Caki2 (cell line): ENCODE measurements at regions not wholly inside any gene's neighbourhood (a gene's known extent, or its start where the extent isn't known, plus 50 kb on each side); places are given as distances from the start of the nearest gene placed in this dataset.
"Not testable (repeated sequence)": the region's sequence is repeated elsewhere in the genome, so short reads cannot be mapped to it uniquely, and the experiment has no call there.

Source experiments
- DNase-seq: peaks from one replicate; pipeline ENCODE4 v3.0.0-alpha.2; 2015; ENCODE audit warnings: low read depth
- in situ Hi-C: cut with HindIII; loops from 2 replicates; pipeline ENCODE4 v1.10.0; 2016; ENCODE audit warnings: low sequenced_read_pairs, low pct_unique_long_range_greater_than_20kb, mixed read lengths

DNA sequence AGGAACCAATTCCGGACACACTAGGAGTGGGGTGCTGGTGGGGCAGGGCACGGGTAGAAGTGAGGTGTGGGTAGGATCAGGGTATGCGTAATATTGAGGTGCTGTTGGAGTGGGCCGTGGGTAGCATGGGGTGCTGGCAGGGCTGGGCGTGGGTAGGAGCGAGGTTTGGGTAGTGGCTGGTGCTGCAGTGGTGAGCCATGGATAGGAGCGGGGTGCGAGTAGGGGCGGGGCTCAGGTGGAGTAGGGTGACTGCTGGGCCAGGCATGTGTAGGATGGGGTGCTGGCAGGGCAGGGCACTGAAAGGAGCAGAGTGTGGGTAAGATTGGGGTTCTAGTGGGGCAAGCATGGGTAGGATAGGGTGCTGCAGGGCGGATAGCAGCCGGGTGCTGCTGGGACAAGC lies 114.2 kb upstream of the DUSP22 start:
- in situ Hi-C loops: no loop called here
- DNase-seq: no peak

DNA sequence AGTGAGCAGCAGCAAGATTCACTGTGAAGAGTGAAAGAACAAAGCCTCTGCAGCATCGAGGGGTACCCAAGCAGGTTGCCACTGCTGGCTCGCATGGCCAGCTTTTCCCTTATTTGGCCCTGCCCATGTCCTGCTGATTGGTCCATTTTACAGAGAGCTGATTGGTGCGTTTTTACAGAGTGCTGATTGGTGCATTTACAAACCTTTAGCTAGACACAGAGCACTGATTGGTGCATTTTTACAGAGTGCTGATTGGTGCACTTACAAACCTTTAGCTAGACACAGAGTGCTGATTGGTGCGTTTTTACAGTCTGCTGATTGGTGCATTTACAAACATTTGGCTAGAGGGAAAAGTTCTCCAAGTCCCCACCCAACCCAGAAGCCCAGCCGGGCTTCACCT lies 113.4 kb upstream of the DUSP22 start:
- in situ Hi-C loops, DNase-seq: not testable (repeated sequence)

DNA sequence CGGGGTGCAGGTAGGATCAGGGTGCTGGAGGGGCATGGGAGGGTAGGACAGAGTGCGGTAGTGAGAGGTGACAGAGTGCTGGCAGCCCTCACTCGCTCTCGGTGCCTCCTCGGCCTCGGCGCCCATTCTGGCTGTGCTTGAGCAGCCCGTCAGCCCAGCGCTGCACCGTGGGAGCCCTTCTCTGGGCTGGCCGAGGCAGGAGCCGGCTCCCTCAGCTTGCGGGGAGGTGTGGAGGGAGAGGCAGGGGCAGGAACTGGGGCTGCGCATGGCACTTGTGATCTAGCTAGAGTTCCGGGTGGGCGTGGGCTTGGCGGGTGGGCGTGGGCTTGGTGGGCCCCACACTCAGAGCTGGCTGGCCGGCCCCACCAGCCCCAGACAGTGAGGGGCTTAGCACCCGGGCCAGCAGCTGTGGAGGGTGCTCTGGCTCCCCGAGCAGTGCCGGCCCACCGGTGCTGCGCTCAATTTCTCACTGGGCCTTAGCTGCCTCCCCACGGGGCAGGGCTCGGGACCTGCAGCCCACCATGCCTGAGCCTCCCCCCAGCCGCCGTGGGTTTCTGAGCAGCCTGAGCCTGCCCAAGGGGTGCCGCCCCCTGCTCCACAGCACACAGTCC lies 112.8 kb upstream of the DUSP22 start:
- in situ Hi-C loops: no loop called here
- no peak for DNase-seq

DNA sequence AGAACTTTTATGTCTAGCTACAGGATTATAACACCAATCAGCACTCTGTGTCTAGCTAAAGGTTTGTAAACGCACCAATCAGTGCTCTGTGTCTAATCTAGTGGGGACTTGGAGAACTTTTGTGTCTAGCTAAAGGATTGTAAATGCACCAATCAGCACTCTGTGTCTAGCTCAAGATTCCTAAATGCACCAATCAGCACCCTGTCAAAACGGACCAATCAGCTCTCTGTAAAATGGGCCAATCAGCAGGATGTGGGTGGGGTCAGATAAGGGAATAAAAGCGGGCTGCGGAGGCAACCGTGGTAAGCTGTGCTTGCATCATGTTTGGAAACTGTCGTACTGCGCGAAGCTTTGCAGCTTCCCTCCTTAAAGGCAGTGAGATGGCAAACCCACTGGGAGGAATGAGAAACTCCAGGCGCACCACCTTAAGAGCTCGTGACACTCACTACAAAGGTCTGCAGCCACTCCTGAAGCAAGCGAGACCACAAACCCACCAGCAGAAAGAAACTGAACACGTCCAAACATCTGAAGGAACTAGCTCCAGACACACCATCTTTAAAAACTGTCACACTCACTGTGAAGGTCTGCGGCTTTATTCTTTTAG lies 112.1 kb upstream of the DUSP22 start:
- in situ Hi-C loops, DNase-seq: not testable (repeated sequence)

DNA sequence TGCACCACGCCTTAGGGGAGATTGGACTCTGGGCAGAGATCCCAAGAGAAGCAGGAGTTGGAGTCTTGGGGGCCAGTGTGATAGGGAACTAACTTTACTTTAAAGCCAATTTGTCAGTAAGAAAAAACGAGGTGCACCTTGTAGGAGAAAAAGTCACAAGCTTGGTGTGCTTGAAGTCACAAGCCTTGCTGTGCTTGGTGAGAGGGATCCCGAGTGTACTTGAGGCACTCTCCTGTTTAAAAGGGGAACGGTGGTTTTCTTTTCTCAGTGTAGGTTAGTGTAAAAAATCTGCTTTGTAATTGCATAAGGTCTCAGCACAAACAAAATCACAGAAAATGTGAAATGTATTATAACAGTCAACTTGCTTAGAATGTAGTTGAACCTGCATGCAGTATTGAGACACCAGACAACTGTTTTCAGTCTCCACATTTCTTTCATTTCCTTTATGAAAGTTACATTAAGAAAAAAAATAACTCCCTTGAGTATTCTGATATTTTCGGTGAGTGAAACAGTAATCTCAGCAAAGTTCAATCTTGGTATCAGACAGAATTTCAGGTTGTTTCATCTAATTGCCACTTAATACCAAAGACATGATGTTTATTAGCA lies 111.1 kb upstream of the DUSP22 start:
- in situ Hi-C loops: no loop called here
- DNase-seq: no peak

DNA sequence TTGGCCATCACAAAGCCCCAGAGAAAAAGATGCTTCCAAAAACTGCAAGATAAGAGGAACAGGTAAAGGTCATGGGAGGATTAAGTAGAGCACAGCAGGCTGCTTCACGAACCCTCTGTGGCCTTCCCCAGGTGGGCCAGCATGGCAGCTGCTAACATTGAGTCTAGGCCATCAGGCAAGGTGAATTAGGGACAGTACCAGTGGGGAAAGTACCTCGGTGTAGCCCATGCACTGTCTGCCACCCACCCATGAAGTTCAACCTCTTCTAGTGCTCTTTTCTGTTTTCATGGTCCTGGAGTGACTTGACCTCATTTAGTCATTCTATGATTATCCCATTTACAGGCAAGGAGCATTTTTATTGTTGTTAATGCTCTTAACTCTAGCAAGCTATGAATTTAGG lies 108.6 kb upstream of the DUSP22 start:
- no peak for DNase-seq
- in situ Hi-C loops: no loop called here

DNA sequence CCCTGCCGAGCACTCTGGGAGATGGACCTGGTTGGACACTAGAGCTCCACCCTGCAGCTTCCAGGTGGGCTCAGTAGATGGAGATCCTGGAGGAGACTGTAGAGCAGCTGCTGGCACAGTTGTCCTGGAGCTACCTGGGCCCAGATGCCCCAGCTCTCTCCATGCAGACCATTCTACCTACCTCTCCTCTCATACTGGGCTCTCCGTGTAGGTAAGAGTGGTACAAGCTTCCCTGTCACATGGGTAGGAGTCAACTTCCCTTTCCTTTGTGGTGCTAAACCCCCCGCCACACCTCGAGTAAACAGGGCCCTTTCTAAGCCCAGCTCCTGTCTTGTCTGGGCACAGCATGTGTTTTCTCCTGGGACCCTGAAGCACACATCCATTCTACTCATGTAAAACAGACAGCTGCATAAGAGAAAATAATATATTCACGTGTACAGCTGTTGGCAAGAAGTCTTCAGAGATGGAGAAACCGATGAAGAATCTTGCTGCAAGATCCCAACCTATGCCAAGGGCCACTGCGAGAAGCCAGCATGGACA lies 108.1 kb upstream of the DUSP22 start:
- in situ Hi-C loops: no loop called here
- no peak for DNase-seq

DNA sequence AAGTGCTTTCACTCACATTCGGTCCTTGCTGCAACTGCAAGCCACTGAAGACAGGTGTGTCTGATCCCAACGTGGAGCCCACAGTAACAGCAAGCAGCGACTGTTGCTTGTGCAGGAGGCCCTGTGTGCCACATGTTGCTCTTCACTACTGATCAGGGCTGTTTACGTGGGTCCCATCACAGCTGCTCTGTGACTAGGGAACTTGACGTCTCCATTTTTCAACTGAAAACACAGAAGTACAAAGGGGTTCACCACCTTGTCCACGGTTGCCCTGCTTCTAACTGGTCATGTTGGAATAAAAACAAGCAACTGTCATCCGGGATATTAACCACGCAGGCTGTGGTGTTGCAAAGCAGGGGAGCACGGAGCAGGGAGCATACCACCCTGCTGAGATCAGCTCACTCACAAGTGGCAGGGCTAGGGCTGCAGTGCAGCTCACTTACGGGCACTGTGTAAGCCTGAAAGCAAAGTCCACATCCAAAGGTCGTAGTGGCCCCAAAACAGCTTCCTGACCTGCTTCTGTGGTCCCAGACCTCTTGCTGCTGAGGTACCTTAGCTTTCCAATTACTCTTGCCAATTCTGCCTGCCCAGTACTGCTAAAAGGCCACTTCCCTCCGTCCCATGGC lies 105.8 kb upstream of the DUSP22 start:
- DNase-seq: no peak
- in situ Hi-C loops: no loop called here

DNA sequence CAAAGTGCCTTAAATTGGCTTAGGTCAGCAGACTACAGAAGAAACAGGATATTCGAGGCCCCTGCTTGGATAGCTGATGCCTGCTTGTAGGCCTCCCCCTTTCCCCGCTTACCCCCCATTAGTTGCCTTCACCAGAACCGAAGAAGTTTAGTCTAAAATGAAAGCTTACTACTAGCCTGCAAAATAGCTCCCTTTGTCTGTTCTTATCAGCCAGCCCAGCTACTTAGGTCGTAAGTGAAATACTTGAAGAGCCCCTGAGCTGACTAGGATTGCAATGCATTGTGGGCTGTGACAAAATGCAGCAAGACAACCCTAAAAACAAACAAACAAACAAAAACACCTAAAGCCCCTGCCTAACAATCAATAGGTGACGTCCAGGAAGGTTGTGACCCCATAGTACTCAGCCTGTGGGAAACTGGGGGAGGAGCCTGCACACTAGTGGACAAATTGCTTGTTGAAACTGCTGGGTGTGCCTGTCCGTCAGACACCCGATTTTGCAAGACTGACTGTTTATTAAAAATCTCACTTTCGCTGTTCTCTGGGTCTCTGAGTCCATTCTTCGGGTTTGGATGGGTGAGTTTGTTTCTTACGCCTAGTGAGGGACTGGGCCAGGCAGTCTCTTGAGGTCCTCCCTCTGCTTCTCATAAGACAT lies 105.0 kb upstream of the DUSP22 start:
- in situ Hi-C loops: no loop called here
- no peak for DNase-seq

DNA sequence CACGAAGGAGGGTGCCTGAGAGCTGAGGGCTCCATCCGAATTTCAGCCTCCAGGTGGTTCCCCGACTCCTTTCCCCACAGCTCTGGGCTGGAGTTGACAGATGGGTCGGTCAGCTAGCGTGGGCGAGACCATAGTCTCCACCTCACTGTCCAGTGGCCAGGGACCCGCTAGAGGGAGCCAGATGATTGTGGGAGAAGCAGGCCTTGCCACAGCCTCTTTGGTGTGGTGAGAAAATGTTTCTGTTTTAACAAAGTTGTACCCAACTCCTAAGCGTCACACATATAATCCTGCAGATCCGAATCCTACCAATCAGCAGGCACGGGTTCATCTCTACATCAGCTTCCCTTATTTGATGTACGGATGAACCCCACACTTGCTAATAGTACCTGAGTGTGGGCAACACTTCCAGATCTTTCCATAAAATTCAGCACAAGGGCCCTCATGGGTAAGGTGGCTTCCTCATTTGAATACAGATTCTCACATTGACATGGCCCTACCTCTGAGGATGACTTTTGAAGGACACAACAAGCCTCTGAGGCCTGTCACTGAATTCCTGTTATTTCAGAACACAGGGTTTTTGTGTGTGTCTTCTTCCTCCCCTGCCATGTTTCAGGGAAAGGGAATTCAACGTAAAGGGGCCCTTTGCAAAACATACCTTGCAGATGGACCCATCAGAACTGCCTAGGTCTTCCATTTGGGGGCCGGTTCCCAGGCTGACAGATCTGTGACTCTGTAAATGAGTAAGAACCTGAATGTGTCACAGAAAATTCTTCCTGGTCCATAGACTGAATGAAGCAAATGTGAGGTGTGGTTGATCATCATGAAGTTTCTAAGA lies 103.2 kb upstream of the DUSP22 start:
- in situ Hi-C loops: no loop called here

DNA sequence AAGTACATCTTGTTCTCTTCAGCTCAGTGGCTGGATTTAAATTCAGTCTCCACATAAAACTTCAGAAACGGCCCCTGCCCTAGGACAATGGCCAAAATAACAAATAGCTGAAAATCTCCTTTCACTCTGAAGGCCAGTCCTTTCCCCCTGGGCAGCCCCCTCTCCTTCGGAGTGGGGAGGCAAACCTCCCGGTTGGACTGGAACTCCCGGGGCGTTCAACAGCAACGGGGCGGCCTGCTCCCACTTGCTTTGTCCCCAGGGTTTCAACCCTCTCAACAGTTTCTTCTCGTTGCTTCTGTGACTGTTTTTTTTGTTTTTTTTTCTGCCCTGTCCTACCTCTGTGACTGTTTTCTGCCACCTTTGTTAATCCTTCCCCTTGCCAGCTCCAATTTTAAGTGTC lies 102.6 kb upstream of the DUSP22 start:
- in situ Hi-C loops: no loop called here
- no peak for DNase-seq

More for the DNA sequence above, 103.2 kb upstream of the DUSP22 start:
- DNase-seq: peak; percentile 72

DNA sequence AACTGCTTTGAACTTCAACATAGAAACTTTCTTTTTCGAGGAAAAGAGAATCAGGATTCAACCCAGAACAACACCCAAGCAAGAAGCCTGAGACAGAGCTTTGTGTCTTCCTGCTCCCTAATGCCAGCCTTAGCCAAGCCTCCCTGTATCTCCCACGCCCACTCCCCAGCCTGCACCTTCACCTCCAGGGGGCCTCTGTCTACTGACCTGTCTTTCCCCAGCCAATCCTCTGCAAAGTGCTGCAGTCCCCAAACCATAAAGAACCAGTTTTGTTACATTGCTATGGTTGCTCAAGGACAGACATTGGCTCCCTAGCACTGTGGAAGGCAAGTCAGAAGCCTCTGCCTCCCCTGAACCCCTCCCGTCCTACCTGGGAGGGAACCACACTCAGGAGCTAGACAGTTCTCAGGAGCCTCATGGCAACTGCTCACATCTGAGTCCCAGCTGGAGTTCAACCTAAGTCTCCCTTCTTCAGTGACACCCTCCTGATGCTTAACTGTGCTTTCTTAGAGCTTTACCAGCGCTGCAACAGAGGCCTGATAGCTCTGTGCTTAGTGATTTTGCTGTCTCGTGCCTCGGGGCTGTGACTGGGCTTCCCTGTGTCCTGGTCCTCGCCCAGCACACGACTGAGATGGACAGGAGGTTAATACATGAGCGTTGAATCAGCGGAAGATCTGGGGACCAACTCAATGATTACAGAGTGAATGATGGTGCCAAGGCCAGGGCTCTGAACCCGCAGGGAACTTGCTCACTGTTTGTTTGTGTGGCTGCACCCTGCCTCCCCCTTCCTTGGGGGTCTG lies 101.5 kb upstream of the DUSP22 start:
- in situ Hi-C loops: no loop called here
- DNase-seq: no peak

DNA sequence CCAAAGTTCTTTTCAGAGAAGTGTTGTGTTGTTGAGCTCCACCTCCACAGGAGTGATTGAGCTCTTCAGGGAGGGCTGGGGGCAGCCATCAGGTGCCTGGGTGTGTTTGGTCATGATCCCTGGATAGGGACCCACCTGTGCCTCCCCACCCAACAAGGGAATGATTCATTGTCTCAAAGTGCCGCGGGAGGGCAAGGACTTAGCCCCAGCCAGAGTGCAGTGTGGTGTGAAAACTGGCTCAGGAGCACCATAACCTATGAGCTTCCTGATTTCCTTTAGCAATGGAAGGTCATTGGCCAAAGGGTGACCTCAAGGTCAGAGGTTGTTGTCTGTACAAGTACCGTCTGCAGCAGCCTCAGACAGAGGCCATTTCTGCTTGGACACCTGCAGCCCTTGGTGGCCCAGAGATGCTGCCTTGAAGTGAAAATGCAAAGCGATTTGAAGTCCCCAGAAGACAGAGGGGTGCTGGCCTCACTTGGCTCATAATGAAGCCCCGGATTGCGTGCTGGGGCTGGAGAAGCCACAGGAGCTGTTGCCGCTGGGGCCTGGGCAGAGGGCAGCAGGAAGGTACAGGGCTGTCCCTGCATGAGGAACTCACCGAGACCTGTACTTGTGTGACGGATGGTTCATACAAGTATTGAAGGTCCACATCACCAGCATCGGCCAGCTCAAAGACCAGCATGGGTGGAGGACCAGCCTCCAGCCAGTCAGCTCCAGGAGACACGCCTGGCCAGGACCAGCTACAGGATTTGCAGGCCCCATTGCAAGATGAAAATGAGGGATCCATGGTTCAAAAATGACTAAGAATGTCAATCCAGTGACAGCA lies 100.6 kb upstream of the DUSP22 start:
- in situ Hi-C loops: no loop called here
- DNase-seq: no peak

DNA sequence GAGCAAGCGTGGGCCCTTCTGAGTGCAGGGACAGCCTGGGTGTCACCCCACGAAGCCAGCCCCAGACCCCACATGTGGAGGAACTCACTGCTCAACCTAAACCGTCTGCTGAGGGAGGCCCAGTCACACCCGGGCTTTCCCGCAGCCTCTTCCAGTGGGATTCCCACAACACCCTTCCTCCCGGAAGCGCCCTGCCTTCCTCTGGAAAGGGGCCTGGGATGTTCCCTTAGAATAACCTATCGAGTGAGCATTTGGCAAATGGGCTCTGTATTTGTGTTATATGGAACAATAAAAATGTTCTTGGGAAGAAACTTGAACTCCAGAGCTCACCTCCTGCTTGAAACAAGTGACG lies 100.0 kb upstream of the DUSP22 start:
- DNase-seq: no peak
- in situ Hi-C loops: no loop called here

DNA sequence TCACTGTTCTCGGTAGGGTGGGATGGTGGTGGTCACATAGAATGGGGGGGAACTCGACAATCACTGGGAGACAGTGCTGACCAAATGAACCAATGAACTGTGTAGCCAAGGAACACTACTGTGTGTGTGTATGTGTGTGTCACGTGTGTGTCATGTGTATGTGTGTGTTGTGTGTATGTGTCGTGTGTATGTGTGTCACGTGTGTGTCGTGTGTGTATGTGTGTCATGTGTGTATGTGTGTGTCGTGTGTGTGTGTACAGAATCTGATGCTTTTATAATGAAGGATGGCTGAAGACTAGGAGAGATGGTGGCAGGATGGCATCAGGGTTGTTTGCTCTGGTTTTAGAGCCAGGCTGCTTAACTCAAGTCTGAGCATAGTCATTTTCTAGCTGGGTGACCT lies 99.1 kb upstream of the DUSP22 start:
- DNase-seq: no peak
- in situ Hi-C loops: no loop called here

DNA sequence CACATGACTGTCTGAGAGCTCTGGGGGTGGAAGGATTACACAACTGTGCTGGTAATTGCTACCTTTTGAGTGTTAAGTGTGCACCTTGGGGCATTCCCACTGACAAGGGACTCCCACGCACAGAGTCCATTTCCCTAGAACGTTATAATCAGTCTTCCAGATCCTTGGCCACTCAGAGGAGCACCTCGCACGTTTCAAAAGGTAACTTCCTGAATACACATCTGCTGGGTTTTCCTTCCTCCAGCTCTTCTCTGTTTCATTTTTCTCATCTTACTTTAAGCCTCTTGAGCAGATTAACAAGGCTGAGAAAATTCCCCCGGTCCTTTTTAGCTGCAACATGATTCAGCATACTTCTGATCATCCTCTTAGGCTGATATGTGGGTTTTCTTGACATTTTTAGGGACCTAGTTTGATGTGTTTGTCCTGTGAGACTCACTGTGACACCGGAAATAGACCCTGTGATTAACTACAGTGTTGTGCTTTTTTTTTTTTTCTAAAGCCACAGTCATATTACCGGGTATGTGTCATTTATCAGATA lies 98.4 kb upstream of the DUSP22 start:
- no peak for DNase-seq
- in situ Hi-C loops: no loop called here
